ENCODE measurements at regions not wholly inside any gene's neighbourhood (a gene's known extent, or its start where the extent isn't known, plus 50 kb on each side); places are given as distances from the start of the nearest gene placed in this dataset.

GRCh38 chr1:9438431-9439073 is 100.7 kb upstream of the SLC25A33 start:
- H3K27me3 ChIP-seq (ENCODE audit: control insufficient read depth in 1 of 2, insufficient read depth in 2 of 2, low read length in 2 of 2): no peaks in the 10 kb centered on the region
- ATAC-seq (ENCODE audit: poor library complexity) (no peak), DNase-seq (no peak)
- Mint-ChIP-seq H3K27ac (no peak overlapping the region), H3K4me3 (no peak overlapping the region), H3K36me3 (ENCODE audit: low read depth) (no peaks in the 10 kb centered on the region), H3K9me3 (no peaks in the 10 kb centered on the region), H3K4me1 (ENCODE audit: low read depth) (no peaks in the 10 kb centered on the region), H3K27me3 (peaks cover 4% of the 10 kb centered on the region)
- CTCF ChIA-PET: no interaction called here
- H3K9me3 ChIP-seq (ENCODE audit: control insufficient read depth in 1 of 2, insufficient read depth in 1 of 2, low read length in 2 of 2): no peaks in the 10 kb centered on the region
- no peak for TF ChIP-seq CTCF (IDR thresholded peaks at IDR 0.05)
- intact Hi-C loops (cut with DNase I, micrococcal nuclease): no loop called here
- H3K27ac ChIP-seq (ENCODE audit: low read depth in 1 of 2, low read length in 2 of 2): no peak overlapping the region
- H3K4me1 ChIP-seq (ENCODE audit: insufficient read depth, low read length): no peaks in the 10 kb centered on the region
- no peaks in the 10 kb centered on the region for H3K36me3 ChIP-seq (ENCODE audit: insufficient read depth, low read length)
- no peak overlapping the region for H3K4me3 ChIP-seq (ENCODE audit: low read length)
- POLR2A ChIA-PET: interaction anchor here (0.6 kb wide), 1 partner anchor 1518 kb away, joined by 3 read pairs; no protein-coding TSS in a partner anchor

GRCh38 chr1:9439074-9439761 is 100.0 kb upstream of the SLC25A33 start:
- POLR2A ChIA-PET: interaction anchor here (0.6 kb wide), 1 partner anchor 1518 kb away, joined by 3 read pairs; no protein-coding TSS in a partner anchor
- no peaks in the 10 kb centered on the region for H3K27me3 ChIP-seq (ENCODE audit: control insufficient read depth in 1 of 2, insufficient read depth in 2 of 2, low read length in 2 of 2)
- H3K9me3 ChIP-seq (ENCODE audit: control insufficient read depth in 1 of 2, insufficient read depth in 1 of 2, low read length in 2 of 2): no peaks in the 10 kb centered on the region
- Mint-ChIP-seq H3K9me3 (no peaks in the 10 kb centered on the region), H3K4me3 (no peak overlapping the region), H3K36me3 (ENCODE audit: low read depth) (no peaks in the 10 kb centered on the region), H3K27me3 (peaks cover 4% of the 10 kb centered on the region), H3K27ac (no peak overlapping the region), H3K4me1 (ENCODE audit: low read depth) (no peaks in the 10 kb centered on the region)
- H3K4me1 ChIP-seq (ENCODE audit: insufficient read depth, low read length): no peaks in the 10 kb centered on the region
- no peaks in the 10 kb centered on the region for H3K36me3 ChIP-seq (ENCODE audit: insufficient read depth, low read length)
- DNase-seq (no peak), ATAC-seq (ENCODE audit: poor library complexity) (no peak)
- no peak overlapping the region for H3K27ac ChIP-seq (ENCODE audit: low read depth in 1 of 2, low read length in 2 of 2)
- CTCF ChIA-PET: no interaction called here
- intact Hi-C loops (cut with DNase I, micrococcal nuclease): no loop called here
- TF ChIP-seq CTCF (IDR thresholded peaks at IDR 0.05): no peak
- no peak overlapping the region for H3K4me3 ChIP-seq (ENCODE audit: low read length)

- Mint-ChIP-seq H3K36me3 (ENCODE audit: low read depth) (no peaks in the 10 kb centered on the region), H3K27me3 (peaks cover 4% of the 10 kb centered on the region), H3K4me3 (no peak overlapping the region), H3K9me3 (no peaks in the 10 kb centered on the region), H3K4me1 (ENCODE audit: low read depth) (no peaks in the 10 kb centered on the region), H3K27ac (no peak overlapping the region)
- no peak overlapping the region for H3K27ac ChIP-seq (ENCODE audit: low read depth in 1 of 2, low read length in 2 of 2)
- H3K36me3 ChIP-seq (ENCODE audit: insufficient read depth, low read length): no peaks in the 10 kb centered on the region
- H3K9me3 ChIP-seq (ENCODE audit: control insufficient read depth in 1 of 2, insufficient read depth in 1 of 2, low read length in 2 of 2): no peaks in the 10 kb centered on the region
- intact Hi-C loops (cut with DNase I, micrococcal nuclease): no loop called here
- no peak overlapping the region for H3K4me3 ChIP-seq (ENCODE audit: low read length)
- no peak for TF ChIP-seq CTCF (IDR thresholded peaks at IDR 0.05)
- CTCF ChIA-PET: no interaction called here
- DNase-seq (no peak), ATAC-seq (ENCODE audit: poor library complexity) (no peak)
- POLR2A ChIA-PET: no interaction called here
- H3K4me1 ChIP-seq (ENCODE audit: insufficient read depth, low read length): no peaks in the 10 kb centered on the region
- no peaks in the 10 kb centered on the region for H3K27me3 ChIP-seq (ENCODE audit: control insufficient read depth in 1 of 2, insufficient read depth in 2 of 2, low read length in 2 of 2)
Observed at GRCh38 chr1:9440261-9440660, 99.0 kb upstream of the SLC25A33 start.
